ENCODE measurements at regions not wholly inside any gene's neighbourhood (a gene's known extent, or its start where the extent isn't known, plus 50 kb on each side); places are given as distances from the start of the nearest gene placed in this dataset.

GRCh38 chrX:144275367-144275766, 391.5 kb downstream of the UBE2NL start:
- DNase-seq, result peak in 1 of 2 donors; percentile 1
- Histone ChIP-seq H3K27ac (ENCODE audit: low read length) (no peak overlapping the region), H3K4me3 (ENCODE audit: low read length) (no peak overlapping the region), H3K9me3 (ENCODE audit: control insufficient read depth, low read depth, low read length) (no peaks in the 10 kb centered on the region), H3K27me3 (ENCODE audit: control insufficient read depth, insufficient read depth, low read length) (no peaks in the 10 kb centered on the region), H3K36me3 (ENCODE audit: control insufficient read depth, insufficient read depth, low read length) (no peaks in the 10 kb centered on the region), H3K4me1 (ENCODE audit: control insufficient read depth, insufficient read depth, low read length) (no peaks in the 10 kb centered on the region)
- WGBS (ENCODE audit: insufficient coverage, low lambda C conversion rate), result no CpG with 5 or more reads among the region's 3 CpGs

GRCh38 chrX:144275843-144276242, 392.0 kb downstream of the UBE2NL start:
- no peak overlapping the region for H3K27ac ChIP-seq (ENCODE audit: low read length)
- H3K9me3 ChIP-seq (ENCODE audit: control insufficient read depth, low read depth, low read length), result no peaks in the 10 kb centered on the region
- WGBS (ENCODE audit: insufficient coverage, low lambda C conversion rate), result no CpG with 5 or more reads among the region's 3 CpGs
- H3K4me3 ChIP-seq (ENCODE audit: low read length), result no peak overlapping the region
- no peaks in the 10 kb centered on the region for H3K4me1 ChIP-seq (ENCODE audit: control insufficient read depth, insufficient read depth, low read length)
- H3K27me3 ChIP-seq (ENCODE audit: control insufficient read depth, insufficient read depth, low read length), result no peaks in the 10 kb centered on the region
- no peak for DNase-seq
- no peaks in the 10 kb centered on the region for H3K36me3 ChIP-seq (ENCODE audit: control insufficient read depth, insufficient read depth, low read length)

DNA sequence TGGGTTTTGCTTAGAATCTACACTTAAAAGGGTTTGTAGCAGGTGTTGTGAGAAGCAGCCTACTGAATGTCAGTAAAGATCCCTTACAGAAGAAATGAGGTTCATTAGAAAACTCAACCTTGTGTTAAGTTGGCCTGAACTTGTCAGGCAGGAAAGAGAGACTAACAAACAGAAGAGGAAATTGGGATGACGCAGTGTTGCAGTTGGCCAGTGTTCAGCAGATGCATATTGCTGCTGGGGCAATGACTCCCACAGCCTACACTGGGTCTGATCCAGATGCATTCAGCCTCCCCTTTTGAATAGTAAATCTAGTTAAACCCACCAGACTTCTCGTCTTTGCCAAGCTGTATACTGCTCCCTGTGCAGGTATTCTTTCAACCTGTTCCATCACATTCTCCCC, 409.4 kb downstream of the UBE2NL start:
- Histone ChIP-seq H3K27me3 (ENCODE audit: control insufficient read depth, insufficient read depth, low read length) (no peaks in the 10 kb centered on the region), H3K36me3 (ENCODE audit: control insufficient read depth, insufficient read depth, low read length) (no peaks in the 10 kb centered on the region), H3K27ac (ENCODE audit: low read length) (no peak overlapping the region), H3K4me3 (ENCODE audit: low read length) (no peak overlapping the region), H3K4me1 (ENCODE audit: control insufficient read depth, insufficient read depth, low read length) (no peaks in the 10 kb centered on the region), H3K9me3 (ENCODE audit: control insufficient read depth, low read depth, low read length) (peaks cover 4% of the 10 kb centered on the region)
- no peak for DNase-seq
- WGBS (ENCODE audit: insufficient coverage, low lambda C conversion rate), result no CpG with 5 or more reads among the region's 2 CpGs

GRCh38 chrX:144295921-144296320, 412.1 kb downstream of the UBE2NL start:
- Histone ChIP-seq H3K27me3 (ENCODE audit: control insufficient read depth, insufficient read depth, low read length) (no peaks in the 10 kb centered on the region), H3K27ac (ENCODE audit: low read length) (no peak overlapping the region), H3K36me3 (ENCODE audit: control insufficient read depth, insufficient read depth, low read length) (no peaks in the 10 kb centered on the region), H3K4me1 (ENCODE audit: control insufficient read depth, insufficient read depth, low read length) (no peaks in the 10 kb centered on the region), H3K9me3 (ENCODE audit: control insufficient read depth, low read depth, low read length) (no peaks in the 10 kb centered on the region), H3K4me3 (ENCODE audit: low read length) (no peak overlapping the region)
- no CpG with 5 or more reads among the region's 1 CpG for WGBS (ENCODE audit: insufficient coverage, low lambda C conversion rate)
- no peak for DNase-seq

GRCh38 chrX:144297221-144297620, 413.4 kb downstream of the UBE2NL start:
- Histone ChIP-seq H3K4me1 (ENCODE audit: control insufficient read depth, insufficient read depth, low read length) (no peaks in the 10 kb centered on the region), H3K27ac (ENCODE audit: low read length) (no peak overlapping the region)
- no CpG with 5 or more reads among the region's 2 CpGs for WGBS (ENCODE audit: insufficient coverage, low lambda C conversion rate)

DNA sequence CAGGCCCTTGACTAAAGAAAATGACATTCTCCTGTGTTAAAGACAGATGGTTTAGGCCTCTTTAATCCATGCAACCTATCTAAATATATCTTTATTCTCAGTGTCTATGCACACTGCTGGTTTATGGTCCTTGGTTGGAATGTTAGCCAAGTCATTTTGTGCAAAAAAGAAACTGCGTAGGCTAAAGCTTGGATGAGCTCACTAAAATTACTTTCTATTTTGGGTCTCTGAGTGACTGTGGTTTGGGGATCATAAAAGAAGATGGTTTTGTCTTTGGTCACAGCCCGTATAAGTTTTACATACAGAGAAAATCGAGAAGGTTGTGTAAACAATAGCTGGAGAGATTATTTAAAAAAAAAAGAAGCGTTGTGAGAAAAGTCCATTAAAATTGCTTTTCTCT, 443.6 kb downstream of the UBE2NL start:
- no CpG with 5 or more reads among the region's 4 CpGs for WGBS (ENCODE audit: insufficient coverage, low lambda C conversion rate)

More at GRCh38 chrX:144297221-144297620, 413.4 kb downstream of the UBE2NL start:
- DNase-seq, result no peak
- Histone ChIP-seq H3K9me3 (ENCODE audit: control insufficient read depth, low read depth, low read length) (no peaks in the 10 kb centered on the region), H3K27me3 (ENCODE audit: control insufficient read depth, insufficient read depth, low read length) (no peaks in the 10 kb centered on the region), H3K36me3 (ENCODE audit: control insufficient read depth, insufficient read depth, low read length) (no peaks in the 10 kb centered on the region), H3K4me3 (ENCODE audit: low read length) (no peak overlapping the region)

GRCh38 chrX:144333429-144333828, 449.6 kb downstream of the UBE2NL start:
- no CpG with 5 or more reads among the region's 4 CpGs for WGBS (ENCODE audit: insufficient coverage, low lambda C conversion rate)
- Histone ChIP-seq H3K9me3 (ENCODE audit: control insufficient read depth, low read depth, low read length) (no peaks in the 10 kb centered on the region), H3K27me3 (ENCODE audit: control insufficient read depth, insufficient read depth, low read length) (no peaks in the 10 kb centered on the region), H3K4me3 (ENCODE audit: low read length) (no peak overlapping the region), H3K4me1 (ENCODE audit: control insufficient read depth, insufficient read depth, low read length) (no peaks in the 10 kb centered on the region), H3K36me3 (ENCODE audit: control insufficient read depth, insufficient read depth, low read length) (no peaks in the 10 kb centered on the region), H3K27ac (ENCODE audit: low read length) (no peak overlapping the region)
- DNase-seq, result no peak

More for the DNA sequence above, 443.6 kb downstream of the UBE2NL start:
- Histone ChIP-seq H3K27ac (ENCODE audit: low read length) (no peak overlapping the region), H3K27me3 (ENCODE audit: control insufficient read depth, insufficient read depth, low read length) (no peaks in the 10 kb centered on the region), H3K4me3 (ENCODE audit: low read length) (no peak overlapping the region), H3K9me3 (ENCODE audit: control insufficient read depth, low read depth, low read length) (no peaks in the 10 kb centered on the region), H3K36me3 (ENCODE audit: control insufficient read depth, insufficient read depth, low read length) (no peaks in the 10 kb centered on the region), H3K4me1 (ENCODE audit: control insufficient read depth, insufficient read depth, low read length) (no peaks in the 10 kb centered on the region)
- DNase-seq, result no peak

DNA sequence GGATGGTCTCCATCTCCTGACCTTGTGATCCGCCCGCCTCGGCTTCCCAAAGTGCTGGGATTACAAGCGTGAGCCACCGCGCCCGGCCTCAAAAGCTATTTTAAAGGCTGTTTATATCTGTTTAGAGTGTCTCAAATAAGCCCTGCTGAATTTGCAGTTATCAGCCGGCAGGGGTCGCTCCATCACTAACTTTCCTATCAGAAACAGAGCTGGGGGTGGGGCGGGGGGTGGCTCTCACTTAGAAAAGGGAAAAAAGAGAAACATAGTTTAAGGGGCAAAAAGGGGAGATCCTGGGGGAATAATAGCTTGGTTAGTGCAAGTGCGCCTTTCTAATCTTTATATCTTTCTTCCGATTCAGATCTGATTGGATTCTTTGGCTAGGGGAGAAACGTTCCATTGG, 450.7 kb downstream of the UBE2NL start:
- Histone ChIP-seq H3K27me3 (ENCODE audit: control insufficient read depth, insufficient read depth, low read length) (no peaks in the 10 kb centered on the region), H3K4me3 (ENCODE audit: low read length) (no peak overlapping the region), H3K9me3 (ENCODE audit: control insufficient read depth, low read depth, low read length) (no peaks in the 10 kb centered on the region), H3K36me3 (ENCODE audit: control insufficient read depth, insufficient read depth, low read length) (no peaks in the 10 kb centered on the region), H3K4me1 (ENCODE audit: control insufficient read depth, insufficient read depth, low read length) (no peaks in the 10 kb centered on the region), H3K27ac (ENCODE audit: low read length) (no peak overlapping the region)
- DNase-seq, result no peak
- WGBS (ENCODE audit: insufficient coverage, low lambda C conversion rate), result no CpG with 5 or more reads among the region's 13 CpGs

DNA sequence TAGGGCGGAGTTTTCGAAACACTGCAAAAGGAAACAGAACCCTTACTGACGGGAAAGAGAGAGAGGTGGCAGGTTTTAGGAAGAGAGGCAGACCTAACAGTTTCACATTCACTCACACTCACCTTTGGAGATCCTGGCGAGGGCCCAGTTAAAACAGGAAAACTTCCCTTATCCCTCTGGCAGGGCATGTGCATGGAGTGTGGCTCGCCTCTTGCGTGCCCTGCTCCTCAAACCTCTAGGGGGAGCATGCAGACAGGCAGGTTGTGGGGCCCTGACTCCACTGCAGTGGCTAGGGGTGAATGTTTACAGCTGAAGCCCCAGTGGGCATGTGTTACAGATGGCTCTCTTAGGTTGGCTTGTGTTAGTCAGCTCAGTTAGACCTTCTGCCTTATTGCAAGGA, 451.5 kb downstream of the UBE2NL start:
- Histone ChIP-seq H3K36me3 (ENCODE audit: control insufficient read depth, insufficient read depth, low read length) (no peaks in the 10 kb centered on the region), H3K4me1 (ENCODE audit: control insufficient read depth, insufficient read depth, low read length) (no peaks in the 10 kb centered on the region), H3K4me3 (ENCODE audit: low read length) (no peak overlapping the region), H3K27ac (ENCODE audit: low read length) (no peak overlapping the region), H3K9me3 (ENCODE audit: control insufficient read depth, low read depth, low read length) (no peaks in the 10 kb centered on the region), H3K27me3 (ENCODE audit: control insufficient read depth, insufficient read depth, low read length) (no peaks in the 10 kb centered on the region)
- no peak for DNase-seq
- no CpG with 5 or more reads among the region's 6 CpGs for WGBS (ENCODE audit: insufficient coverage, low lambda C conversion rate)

DNA sequence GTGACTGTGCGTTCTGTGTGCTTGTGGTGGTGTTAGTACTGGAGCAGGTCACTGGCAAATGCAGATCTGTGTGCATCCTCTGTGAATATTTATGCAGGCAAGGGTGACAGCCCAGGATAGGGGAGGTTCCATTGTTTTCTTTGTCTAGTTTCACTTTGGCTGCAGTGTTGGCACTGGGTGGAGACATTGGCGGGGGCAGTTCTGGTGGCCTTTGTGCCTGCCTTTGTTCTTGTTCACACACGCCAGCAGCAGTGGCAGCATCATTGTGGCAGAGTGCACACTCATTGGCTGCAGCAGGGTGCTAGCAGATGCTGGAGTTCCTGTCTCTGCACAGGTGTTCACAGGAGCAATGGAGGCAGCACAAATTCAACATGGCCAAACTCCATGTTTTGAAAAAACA, 495.3 kb downstream of the UBE2NL start:
- Histone ChIP-seq H3K4me1 (ENCODE audit: control insufficient read depth, insufficient read depth, low read length) (no peaks in the 10 kb centered on the region), H3K4me3 (ENCODE audit: low read length) (no peak overlapping the region), H3K27me3 (ENCODE audit: control insufficient read depth, insufficient read depth, low read length) (no peaks in the 10 kb centered on the region), H3K27ac (ENCODE audit: low read length) (no peak overlapping the region), H3K9me3 (ENCODE audit: control insufficient read depth, low read depth, low read length) (no peaks in the 10 kb centered on the region), H3K36me3 (ENCODE audit: control insufficient read depth, insufficient read depth, low read length) (no peaks in the 10 kb centered on the region)
- no peak for DNase-seq
- WGBS (ENCODE audit: insufficient coverage, low lambda C conversion rate), result no CpG with 5 or more reads among the region's 3 CpGs

DNA sequence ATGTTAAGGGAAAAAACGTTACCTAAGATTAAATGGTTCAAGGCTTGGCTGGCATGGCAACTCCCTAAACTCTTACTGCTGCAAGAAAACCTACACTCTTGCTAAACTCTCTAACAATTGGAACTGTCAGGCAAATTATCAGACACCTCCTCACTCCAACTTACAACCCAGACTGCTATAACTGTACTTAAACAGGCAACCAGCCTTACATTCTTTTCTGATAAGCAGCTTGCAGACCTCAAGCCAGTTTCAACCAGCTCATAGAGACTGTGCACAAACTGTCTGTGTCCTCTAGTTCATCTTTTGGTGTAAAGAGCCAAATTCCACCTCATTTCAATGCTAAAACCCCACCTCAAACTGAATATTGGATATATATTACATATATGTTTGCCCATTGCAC, 504.9 kb downstream of the UBE2NL start:
- Histone ChIP-seq H3K36me3 (ENCODE audit: control insufficient read depth, insufficient read depth, low read length) (no peaks in the 10 kb centered on the region), H3K4me3 (ENCODE audit: low read length) (no peak overlapping the region), H3K27me3 (ENCODE audit: control insufficient read depth, insufficient read depth, low read length) (no peaks in the 10 kb centered on the region), H3K27ac (ENCODE audit: low read length) (no peak overlapping the region), H3K4me1 (ENCODE audit: control insufficient read depth, insufficient read depth, low read length) (no peaks in the 10 kb centered on the region), H3K9me3 (ENCODE audit: control insufficient read depth, low read depth, low read length) (no peaks in the 10 kb centered on the region)
- DNase-seq, result no peak
- no CpG with 5 or more reads among the region's 1 CpG for WGBS (ENCODE audit: insufficient coverage, low lambda C conversion rate)
